T-helper 1 cell (primary cell): ENCODE measurements at regions not wholly inside any gene's neighbourhood (a gene's known extent, or its start where the extent isn't known, plus 50 kb on each side); places are given as distances from the start of the nearest gene placed in this dataset.
"Not testable (repeated sequence)": the region's sequence is repeated elsewhere in the genome, so short reads cannot be mapped to it uniquely, and the experiment has no call there.

Source experiments
- DNase-seq, 5 donors: peaks; one replicate each; pipeline ENCODE4 v3.0.0-alpha.2; 2012 to 2020

DNA sequence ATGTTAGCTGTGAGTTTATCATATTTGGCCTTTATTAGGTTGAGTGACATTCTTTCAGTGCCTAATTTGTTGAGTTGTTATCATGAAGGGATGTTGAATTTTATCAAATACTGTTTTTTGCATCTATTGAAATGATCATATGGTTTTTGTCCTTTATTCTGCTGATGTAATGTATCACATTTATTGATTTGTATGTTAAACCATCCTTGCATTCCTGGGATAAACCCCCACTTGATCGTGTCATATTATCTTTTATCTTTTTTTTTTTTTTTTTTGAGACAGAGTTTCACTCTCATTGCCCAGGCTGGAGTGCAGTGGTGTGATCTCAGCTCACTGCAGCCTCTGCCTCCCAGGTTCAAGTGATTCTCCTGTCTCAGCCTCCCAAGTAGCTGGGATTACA is 51.9 kb upstream of the MFGE8 start:
- not testable (repeated sequence) for DNase-seq

DNA sequence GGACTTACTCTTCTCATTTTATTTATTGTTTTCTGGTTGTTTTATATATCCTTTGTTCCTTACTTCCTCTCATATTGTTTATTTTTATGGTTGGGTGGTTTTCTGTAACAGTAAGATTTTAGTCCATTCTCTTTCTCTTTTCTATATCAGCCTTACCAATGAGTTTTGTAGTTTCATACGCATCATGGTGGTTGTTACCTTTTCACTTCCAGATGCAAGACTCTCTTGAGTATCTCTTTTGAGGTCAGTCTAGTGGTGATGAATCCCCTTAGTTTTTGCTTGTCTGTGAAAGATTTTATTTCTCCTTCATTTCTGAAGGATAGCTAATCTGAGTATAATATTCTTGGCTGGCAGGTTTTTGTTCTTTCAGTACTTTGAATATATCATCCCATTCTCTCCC is 57.1 kb upstream of the MFGE8 start:
- DNase-seq, result no peak

DNA sequence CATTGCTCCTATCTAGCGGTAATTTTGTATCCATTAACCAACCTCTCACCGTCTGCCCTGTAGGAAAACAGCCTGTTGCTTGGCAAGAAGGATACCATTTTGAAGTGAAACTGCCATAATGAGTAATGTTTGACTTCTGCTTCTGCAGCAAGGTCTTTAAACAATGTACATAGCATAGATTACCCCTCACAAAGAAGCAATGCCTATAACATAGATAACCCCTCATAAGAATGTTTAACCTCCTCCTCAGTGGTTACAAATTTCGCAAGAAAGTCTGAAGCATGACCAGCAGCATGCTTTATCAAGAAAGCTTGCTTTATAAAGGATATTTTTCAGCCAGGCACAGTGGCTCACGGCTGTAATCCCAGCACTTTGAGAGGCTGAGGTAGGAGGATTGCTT is 61.2 kb upstream of the MFGE8 start:
- no peak for DNase-seq

DNA sequence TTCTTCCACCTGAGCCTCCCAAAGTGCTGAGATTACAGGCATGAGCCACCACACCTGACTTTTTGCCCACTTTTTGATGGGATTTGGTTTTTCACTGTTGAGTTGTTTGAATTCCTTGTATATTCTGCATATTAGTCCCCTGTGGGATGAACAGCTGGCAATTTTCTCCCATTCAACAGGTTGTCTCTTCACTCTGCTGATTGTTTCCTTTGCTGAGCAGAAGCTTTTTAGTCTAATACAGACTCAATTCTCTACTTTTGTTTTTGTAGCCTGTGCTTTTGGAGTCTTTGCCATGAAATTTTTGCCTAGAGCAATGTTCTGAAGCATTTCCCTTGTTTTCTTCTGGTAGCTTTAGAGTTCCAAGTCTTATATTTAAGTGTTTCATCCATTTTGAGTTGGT is 62.7 kb upstream of the MFGE8 start:
- DNase-seq, result no peak

DNA sequence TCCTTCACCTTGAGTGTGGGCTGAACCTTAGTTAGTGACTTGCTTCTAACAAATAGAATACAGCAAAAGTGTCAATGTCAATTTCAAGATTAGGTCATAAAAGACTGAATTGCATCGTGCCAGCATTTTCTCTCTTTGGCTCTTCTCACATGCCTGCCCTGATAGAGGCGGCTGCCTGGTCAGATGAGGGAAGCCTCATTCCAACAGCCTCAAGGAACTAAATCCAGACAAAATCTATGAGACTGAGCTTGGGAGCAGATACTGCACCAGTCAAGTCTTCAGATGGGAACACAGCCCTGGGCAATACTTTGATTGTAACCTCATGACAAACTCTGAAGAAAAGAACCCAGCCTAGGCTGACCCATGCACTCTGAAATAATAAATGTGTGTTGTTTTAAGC is 63.5 kb upstream of the MFGE8 start:
- DNase-seq, result no peak

DNA sequence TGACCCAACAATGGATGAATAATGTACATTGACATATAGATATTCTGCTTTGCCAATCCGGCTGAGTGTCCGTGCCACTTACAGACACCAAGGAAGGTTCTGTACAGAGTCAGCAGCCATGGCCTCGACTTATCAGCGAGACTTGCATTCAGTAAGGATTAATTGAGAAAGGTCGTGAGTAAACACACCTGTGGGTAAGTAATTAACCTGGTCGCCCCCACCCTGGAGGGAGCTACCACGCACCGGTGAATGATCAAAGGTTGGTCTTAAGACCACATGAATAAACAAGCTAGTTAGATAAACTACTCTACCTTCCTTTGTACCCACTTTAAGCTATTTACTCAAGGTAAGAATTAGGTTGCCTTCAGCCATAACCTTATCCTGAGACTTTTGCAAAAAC is 66.5 kb upstream of the MFGE8 start:
- no peak for DNase-seq

DNA sequence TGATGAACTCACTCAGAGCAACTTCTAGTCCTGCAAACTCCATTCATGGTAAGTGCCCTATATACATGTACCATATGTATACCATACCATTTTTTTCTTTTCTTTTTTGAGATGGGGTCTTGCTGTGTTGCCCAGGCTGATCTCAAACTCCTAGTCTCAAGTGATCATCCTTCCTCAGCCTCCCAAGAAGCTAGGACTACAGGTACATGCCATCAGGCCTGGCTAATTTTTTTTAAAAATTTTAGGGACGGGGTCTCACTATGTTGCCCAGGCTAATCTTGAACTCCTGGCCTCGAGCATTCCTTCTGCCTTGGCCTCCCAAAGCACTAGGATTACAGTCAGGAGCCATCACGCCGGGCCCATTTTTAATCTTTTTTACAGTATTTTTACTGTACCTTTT is 67.3 kb upstream of the MFGE8 start:
- no peak for DNase-seq

DNA sequence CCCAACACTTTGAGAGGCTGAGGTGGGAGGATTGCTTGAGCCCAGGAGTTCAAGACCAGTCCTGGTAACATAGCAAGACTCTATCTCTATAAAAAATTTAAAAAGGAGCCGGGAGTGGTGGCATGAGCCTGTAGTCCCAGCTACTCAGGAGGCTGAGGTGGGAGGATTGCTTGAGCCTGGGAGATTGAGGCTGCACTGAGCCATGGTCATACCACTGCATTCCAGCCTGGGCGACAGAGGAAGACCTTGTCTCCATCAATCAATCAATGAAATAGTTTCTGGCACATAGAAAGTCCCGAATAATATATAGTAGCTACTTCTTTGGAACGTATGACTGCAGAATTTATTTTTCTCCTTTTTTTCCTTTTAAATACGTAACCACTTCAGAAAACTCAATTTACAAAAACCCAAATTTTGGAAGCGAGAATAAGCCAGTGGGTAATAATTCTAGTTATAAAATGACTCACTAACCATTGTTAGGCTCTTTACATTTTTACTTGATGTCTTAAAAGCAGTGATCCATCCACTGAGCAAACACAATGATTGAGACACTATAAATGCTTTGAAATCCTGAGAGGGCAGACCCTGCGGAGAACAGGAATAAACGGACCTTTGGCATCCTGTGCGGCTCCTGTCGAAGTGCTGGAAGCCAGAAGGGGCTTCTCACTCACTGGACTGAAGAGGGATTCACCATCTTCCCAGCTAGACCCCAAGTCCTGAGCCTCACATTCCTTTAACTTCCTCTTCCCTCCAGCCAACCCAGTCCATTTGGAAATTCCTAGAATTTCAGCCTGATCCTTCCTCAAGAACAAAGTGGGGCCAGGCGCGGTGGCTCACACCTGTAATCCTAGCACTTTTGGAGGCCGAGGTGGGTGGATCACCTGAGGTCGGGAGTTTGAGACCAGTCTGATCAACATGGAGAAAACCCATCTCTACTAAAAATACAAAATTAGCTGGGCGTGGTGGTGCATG is 68.4 kb upstream of the MFGE8 start:
- no peak for DNase-seq

DNA sequence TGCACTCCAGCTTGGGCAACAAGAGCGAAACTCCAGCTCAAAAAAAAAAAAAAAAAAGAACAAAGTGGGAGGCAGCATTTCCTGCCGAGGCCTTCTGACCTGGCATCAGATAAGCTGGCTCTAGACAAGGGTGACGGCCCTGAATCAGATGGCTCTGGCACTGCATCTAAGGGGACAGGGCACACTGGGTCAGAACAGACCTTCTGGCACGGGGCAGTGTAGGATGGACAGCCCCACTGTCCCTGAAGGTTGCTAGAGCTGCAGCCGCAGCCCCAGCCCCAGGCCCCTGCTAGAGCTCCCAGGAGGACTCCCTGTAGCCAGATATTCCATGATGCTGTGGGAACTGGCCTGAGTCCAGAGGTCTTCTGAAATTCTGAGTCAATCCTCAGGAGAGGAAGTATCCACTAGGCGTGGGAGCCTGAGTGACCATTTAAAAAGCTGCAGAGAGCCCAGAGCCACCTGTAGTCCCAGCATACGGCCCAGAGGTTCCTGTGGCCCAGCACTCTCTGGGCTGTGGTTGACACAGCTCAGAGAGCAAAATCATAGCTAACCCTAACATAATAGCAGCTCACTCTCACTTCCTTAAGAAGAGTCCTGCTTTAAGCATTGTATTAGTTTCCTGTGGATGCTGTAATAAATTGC is 69.2 kb upstream of the MFGE8 start:
- no peak for DNase-seq

DNA sequence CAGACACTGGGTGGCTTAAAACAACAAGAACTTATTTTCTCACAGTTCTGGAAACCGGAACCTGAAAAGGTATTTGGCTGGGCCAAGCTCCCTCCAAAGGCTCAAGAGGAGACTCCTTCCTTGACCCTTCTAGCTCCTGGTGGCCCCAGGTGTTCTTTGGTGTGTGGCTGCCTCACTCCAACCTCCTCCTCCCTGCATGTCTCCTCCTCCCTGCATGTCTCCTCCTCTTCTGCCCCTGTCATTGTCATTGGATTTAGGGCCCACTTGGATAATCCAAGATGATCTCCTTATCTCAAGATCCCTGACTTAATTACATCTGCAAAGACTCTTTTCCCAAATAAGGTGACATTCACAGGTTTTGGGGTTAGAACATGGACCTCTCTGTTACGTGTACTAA is 69.8 kb upstream of the MFGE8 start:
- DNase-seq, result no peak

DNA sequence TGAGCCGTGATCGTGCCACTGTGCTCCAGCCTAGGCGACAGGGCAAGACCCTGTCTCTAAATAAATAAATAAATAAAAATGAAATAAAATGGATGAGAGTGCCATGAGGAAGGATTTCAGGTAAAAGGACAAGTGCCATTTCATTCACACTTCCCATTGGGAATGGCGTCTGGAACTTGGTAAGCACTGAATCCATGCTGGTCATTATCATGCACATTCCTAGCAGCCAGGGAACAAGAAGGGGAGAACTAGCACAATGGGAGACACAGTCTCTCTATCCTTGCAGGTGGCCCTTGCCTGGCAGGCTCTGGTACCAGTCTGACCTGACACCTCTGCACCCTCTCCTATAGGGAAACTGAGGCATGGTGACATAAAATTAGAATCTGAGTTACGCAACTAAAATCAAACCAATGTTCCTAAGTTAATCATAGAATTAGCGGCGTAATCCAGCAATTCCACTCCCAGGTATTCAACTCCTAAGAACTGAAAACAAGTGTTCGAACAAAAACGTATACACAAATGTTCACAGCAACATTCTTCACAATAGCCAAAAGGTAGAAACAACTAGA is 70.8 kb upstream of the MFGE8 start:
- no peak for DNase-seq

DNA sequence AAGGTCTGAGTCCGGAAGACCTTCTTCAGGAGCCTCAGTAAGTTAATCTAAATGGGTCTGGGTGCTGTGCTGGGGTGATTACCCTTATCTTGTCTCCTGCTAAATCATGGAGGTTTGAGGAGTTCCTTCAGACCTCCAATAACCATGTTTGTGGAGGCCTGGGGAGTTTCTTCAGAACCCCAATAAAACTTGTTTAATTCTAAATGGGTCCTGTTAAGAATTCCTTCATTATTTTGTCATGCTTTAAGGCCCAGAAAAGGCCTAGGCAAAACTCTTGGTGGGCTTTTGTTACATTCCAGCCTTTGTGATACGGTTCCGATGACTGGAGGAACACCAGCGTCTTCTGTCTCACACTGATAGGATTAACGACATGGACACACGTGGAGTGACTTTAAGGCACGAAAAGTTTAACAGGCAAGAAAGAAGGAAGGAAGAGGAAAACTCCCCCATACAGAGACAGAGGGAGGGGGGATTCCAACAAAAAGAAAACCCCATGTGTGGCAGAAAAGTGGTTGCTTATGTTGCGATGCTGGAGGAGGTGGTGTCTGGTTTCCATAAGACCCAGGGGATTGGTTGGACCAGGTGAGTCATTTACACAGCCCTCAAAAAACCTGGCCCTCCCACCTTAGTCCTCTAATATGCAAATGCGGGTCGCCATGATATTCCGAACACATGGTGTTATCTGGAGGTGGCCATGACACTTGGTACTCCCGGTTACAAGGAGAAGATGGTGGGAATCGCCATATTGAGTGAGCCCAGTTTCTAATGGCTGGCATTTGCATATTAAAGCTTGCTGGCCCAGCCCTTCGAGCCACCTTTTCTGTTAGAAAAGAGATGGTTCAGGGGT is 72.6 kb upstream of the MFGE8 start:
- no peak for DNase-seq

DNA sequence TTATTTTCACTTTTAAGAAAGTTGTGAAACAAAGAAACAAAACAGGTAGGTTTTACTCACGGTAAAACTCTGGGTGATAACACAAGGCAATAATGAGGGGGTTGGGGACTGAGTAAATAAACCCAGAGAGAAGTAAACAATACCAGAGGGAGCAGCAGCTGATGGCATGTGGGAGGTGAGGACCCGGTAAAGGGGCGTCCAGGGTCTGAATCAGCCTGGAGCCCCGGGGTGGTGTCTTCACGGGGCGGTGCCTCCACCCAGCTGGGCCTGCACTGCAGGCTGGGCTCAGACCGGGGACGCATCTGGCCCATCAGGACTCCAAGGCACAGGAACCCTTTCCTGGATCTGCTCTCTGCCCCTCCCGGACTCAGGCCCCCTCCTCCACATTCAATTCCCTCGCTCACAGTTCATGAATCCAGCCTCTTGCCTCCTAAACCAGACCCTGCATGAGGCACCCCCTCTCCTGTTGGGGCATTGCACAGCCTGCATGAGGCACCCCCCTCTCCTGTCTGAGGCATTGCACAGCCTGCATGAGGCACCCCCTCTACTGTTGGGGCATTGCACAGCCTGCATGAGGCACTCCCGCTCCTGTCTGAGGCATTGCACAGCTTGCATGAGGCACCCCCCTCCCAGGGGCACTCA is 73.9 kb upstream of the MFGE8 start:
- DNase-seq, result no peak

DNA sequence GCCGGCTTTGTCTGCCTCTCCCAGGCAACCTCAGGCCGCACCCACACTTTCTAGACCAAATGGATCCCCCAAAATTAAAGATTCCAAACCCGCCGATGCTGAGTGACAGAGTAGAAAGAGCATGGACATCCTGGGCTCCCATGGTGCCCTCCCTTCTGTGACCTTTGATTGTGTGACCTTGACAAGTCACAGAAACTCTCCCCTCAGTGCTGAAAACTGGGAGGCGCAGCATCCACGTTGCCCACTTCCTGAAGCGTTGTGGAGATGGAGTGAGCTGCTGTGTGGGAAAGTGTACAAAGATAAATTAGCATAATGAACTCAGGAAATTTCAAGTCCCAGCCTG is 74.4 kb upstream of the MFGE8 start:
- DNase-seq, result no peak

DNA sequence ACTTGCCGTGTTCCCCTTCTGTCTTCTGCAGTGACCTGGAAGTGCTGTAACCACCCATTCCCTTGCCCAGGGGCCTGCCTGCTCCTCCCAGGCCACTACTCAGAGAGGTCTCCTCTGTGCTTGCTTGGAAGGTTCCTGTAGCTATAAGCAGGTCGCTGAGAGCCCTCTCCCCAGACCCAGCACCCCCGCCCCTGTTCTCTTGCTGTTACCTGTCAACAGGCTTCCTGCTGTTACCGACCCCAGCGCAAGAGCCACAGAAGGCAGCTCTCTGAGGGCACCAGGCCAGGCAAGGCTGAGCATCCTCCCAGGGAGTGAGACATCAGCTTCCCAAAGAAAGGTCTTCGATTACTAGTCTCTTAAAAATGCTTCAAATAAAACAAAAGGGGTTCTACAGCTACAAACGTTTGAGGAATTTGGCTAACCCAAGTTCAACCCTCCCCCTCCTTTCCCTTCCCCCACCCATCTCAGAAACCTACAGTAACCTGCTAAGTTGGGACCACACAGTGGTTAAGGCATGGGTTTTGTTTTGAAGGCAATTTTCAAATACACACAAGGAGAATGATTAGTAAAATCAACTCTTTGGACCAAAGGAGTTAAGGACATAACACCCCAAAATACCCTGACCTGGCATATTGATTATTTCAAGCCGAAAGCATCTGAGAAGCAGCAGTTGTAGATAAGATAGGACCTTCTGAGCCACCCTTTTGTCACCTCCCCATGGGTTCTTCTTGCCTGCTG is 74.9 kb upstream of the MFGE8 start:
- no peak for DNase-seq

DNA sequence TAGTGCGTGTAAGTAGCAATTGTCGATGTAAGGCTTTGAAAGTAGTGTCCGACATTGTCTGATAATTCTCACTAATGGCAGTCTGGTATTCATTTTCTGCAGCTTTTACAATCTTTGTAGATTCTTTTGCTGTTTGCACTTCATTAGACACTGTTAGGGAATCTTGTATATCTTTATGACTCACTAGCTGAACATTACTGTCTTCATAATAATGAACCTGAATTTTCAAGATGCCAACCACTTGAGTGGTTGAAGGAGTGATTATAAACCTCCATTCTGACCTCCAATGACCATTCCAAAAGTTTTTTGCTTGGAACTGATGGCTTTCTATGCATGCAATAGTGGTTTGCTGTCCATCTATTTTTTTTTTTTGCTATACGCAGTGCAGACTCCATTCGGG is 76.4 kb upstream of the MFGE8 start:
- no peak for DNase-seq

DNA sequence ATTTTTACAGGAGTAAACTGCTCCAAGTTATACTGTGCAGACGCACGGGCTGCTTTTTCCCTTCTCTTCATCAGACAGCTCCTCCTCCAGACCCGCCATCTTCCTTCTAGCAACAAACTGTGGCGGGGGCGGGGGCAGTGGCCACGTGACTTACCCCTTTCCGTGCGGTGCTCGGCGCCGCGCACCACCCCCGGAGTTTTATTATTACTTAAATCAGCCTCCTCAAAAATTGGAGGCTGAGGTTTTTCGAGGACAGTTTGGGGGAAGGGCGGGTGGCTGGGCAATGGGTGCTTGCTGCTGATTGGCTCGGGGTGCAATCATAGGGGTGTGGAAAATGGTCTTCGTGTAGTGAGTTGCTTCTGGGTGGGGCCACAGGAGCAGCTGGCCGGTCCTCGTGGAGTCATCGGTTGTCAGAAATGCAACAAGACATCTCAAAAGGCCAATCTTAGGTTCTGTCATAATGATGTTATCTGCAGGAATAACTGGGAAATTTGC is 77.1 kb upstream of the MFGE8 start:
- DNase-seq, result no peak

DNA sequence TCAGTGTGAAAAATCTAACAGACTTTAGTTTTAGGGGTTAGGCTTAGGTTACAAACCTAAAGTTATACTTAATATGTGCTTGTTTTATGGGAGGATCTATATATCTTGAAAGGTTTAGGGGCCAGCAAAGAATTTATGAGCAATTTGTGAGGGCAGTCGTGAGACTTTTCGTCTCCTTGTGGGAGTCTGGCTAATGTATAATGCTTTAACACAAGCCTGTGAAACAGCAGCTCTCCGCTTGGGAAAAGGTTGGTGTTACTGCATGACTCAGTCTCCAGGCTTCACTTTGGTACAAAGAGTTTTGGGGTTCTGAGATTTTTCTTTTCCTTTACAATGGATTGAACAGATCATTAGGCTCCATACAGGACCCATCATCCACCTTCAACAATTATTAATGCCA is 79.0 kb upstream of the MFGE8 start:
- no peak for DNase-seq

DNA sequence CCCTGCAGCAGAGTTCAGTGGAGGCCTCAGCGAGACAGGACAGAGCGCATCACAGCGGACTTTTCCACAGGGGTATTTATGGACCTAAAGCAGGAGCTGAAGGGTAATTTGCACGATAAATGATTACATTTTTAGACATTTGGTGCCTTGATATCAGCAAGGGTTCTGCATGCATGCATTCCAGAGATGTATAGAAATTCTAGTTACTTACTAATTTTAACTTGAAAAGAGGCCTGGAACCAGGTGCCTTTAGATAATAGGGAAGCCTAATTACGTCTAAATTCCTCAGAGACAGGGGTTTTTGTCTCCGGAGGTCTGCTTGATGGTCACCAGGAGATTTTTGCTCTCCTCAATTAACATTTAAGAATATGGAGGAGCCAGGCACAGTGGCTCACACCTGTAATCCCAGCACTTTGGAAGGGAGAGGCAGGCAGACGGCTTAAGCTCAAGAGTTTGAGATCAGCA is 79.8 kb upstream of the MFGE8 start:
- no peak for DNase-seq

DNA sequence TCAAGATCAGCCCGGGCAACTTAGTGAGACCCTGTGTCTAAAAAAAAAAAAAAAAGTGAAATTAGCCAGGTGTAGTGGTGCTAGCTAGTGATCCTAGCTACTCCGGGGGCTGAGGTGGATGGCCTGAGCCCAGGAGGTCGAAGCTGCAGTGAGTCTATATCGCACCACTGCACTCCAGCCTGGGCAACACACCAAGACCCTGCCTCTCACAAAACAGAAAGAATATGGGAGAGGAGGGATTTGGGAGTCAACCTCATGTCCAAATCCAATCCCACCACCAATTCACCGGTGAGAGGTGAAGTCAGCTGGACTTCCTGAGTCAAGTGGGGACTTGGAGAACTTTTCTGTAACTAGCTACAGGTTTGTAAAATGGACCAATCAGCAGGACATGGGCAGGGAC is 80.5 kb upstream of the MFGE8 start:
- no peak for DNase-seq

DNA sequence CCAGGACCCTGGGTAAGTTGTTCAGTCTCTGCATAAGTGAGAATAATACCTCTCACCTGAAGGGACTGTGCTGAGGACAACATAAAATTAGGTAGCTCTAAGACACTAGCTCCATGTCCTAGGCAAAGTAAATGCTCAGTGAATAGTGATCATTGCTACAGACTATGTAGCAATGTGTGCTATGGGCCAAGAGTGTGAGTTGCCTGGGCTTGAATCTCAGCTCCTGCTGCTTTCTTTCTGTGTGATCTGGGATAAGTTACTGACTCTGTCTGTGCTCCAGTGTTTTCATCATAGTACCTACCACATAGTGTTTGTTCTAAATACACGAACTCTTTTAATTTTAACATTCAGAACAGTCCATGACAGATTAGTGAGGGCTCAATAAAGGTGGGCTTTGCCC is 81.1 kb upstream of the MFGE8 start:
- no peak for DNase-seq

DNA sequence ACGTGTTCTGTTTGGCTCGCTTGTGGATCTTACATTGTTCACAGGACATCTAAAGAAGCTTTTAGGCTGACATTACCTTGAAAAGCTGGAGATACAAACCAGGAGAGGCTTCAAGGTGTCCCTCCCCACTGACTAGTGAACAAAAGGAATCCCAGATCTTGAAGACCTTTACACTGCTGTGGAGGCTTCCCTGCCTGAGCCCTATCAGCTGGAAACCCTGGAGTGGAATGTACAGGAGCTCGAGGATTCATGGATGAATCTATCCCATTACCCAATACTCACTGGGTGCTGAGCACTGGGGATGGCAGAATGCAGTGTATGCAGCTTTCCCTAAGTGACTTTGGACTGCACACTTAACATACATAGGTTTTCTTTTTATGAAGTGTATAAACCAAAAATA is 82.3 kb upstream of the MFGE8 start:
- no peak for DNase-seq
